NCI-H146 (cell line): ENCODE measurements at regions not wholly inside any gene's neighbourhood (a gene's known extent, or its start where the extent isn't known, plus 50 kb on each side); places are given as distances from the start of the nearest gene placed in this dataset.

Experiments
- DNase-seq: peaks from one replicate; lab custom pipeline; 2025; lab: John Stamatoyannopoulos, UW

DNA sequence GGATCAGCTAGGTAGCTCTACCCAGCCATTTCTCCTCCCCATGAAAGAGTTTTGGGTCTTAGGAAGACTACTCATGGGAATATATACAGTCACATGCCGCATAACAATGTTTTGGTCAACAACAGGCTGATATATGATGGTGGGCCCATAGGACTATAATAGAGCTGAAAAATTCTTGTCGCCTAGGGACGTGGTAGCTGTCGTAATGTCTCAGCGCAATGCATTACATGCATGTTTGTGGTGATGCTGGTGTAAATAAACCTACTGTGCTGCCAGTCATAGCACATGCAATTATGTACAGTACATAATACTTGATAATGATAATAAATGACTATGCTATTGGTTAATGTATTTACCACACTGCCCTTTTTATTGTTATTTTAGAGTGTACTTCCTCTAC lies 78.2 kb upstream of the DLX6 start:
- no peak for DNase-seq

DNA sequence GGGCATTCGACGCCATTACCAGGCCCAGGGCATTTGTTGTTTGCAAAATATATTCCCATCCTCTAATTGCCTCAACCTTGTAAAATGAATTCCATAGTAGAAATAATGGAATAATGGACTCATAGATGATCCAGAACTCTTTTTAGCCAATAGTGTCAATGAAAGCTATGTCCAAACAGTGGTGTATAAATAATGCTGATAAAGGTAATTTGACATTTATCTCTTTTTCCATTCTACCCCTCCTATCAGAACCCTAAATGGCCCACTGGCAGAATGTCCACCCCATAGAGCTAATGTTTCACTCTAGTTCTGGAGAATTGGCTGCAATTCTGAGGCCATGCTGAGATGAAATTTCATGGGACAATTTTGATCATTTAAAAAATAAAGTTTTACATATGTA lies 76.4 kb upstream of the DLX6 start:
- no peak for DNase-seq

DNA sequence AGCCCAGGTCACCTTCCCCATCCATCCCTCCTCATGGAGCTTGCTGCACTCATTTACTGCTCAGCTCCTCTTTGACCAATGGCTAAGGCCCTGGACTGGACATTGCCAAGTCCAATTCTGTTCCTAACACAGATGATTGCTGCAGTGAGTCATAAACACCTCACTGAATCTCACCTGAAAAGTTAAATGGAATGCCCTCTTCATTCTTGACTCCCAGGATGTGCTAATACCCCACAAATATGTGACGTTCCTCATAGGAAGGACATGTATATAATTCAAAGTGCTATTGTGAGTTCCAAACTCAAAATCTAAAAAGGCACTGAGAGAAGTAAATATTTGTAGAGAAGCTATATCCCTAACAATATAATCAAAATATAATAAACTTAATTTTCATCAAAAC lies 73.5 kb upstream of the DLX6 start:
- DNase-seq, result no peak

DNA sequence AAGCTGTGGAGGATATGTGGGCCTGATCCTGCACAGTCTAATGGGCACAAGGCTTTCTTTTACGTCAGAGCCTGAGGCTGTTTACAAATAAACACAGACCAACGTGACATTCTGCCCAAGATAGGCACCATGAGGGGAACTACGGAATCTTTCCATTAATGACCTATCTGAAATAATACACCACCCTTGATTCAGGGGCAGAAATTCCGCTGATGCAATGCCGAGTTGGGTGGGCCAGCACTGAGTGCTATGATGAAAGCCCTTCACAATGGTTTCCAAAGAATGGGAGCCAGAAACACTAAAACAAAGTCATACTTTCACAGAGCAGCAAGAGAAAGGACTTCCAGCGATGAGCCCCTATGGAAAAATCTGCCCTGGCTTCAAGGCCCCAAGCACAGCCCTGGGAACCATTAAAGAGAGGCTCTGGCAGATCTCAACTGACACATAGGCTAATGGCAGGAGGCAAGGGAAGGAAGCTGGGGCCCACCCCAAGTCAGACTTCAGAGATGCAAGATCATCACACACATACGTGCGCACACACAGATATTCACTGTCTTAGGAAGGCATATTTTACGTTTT lies 72.2 kb upstream of the DLX6 start:
- no peak for DNase-seq

DNA sequence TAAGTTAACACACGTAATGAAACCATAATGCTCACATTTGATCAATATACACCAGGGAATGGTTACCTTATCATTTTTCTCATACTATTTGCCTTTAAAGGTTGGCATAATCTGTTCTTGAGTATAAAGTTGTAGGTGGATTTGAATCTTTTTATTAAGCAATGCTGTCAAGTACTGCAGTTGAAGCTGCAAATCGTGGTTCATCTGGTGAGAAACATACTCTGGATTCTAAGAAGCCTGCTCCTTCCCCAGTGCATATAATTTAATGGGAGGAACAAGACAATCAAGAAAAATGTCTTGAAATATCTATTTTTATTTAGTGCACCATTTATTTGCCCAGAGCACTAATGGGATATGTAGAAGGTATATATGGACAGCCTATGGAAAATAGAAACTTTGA lies 68.7 kb upstream of the DLX6 start:
- DNase-seq, result no peak

DNA sequence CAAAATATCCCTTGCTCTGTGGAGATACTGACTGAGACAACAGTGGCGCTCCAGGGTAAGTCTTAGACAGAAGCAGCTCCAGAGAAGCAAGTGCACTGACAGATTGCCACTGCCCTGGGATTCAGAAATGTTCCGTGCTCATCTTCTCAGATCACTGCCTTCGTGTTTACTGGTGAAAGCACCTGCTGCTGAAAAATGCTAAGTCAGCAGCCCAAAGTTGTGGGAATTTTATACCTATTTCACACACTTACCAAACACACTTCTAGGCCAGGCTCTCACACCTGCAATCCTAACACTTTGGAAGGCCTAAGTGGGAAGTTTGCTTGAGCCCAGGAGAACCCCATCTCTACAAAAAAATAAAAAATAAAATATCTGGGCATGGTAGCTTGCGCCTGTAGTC lies 63.2 kb upstream of the DLX6 start:
- DNase-seq, result no peak

DNA sequence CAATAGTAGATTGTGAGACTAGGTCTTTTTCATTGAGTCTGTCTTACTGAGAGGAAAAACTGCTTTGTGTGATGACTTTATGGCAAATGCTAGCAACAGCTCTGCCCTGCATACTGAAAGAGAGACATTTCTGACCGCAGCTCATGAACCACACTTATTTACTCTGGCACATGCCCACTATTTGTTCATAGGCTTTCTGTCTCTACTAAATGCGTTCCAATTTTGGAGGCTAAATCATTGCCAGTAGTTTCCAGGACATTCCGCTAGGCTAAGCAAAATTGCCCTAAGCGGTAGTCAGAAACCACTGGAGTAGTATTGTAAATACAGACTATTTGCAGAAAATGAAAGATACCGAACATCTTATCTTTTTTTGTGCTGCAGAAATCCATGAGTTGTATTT lies 55.6 kb upstream of the DLX6 start:
- DNase-seq, result no peak

DNA sequence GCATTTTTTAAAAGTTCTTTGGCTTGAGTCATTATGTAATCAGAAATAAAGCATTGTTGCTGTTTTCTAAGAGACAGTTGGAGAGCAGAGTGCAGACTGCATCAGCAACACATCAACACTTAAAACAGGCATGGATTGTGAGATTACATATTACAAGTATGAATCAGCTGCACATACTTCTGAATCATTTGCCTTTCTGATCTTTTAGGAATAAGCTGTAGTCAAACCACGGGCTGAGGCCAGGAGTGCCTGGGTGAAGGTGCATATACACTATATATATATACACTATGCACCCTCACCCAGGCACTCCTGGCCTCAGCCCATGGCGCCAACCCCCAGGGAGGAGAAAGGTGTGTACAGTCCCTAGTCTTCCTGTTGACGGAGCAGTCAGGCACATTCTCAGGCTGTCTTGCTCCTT lies 52.4 kb upstream of the DLX6 start:
- no peak for DNase-seq

DNA sequence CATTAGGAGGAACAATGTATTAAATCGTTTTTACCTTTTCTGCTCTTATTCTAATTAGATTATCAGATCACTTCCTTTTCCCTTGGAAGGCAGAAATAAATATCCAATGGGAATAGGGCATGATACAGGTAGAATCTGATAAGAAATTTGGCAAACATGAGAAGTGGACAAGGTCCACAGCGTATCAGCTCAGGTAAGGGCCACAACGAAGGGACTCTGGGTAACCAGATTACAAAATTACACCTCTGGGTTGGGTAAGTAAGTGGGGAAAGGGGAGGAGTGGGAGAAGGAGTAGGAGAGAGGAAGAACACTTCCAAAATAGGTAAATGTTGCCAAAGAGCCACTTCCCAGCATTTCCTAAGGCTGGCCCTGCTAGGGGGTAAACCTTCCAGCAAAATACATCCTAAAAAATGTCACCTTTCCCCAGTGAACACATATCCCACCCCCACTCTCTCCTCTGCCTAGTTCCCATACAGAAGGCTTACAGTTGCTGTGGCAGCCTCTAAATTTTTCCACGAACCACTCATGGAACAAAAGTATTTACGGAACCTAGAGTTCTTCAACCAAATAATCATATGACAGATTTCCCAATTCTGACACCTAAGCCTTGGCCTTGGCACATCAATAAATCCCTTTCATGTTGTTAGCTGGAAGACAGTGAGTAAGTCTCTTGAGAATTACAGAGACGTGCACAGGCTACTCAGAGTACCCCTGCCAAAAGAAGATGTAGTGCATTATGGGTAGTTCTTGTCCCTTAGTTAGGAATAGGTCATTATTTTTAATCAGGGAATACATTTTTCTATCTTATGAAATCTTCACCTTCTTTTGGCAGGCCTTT lies 51.5 kb upstream of the DLX6 start:
- no peak for DNase-seq
